ENCODE measurements at regions not wholly inside any gene's neighbourhood (a gene's known extent, or its start where the extent isn't known, plus 50 kb on each side); places are given as distances from the start of the nearest gene placed in this dataset.
A peak's percentile ranks its signal among the peaks of the same experiment; 100 is the strongest.

- no peak for FAIRE-seq
- DNase-seq (ENCODE audit: insufficient read length, low spot score) = no peak
Measured at GRCh38 chr10:107481224-107481623, 316.7 kb upstream of the SORCS1 start.

GRCh38 chr10:107480781-107481180 lies 316.3 kb upstream of the SORCS1 start:
- no peak for DNase-seq (ENCODE audit: insufficient read length, low spot score)
- no peak for FAIRE-seq

GRCh38 chr10:107477266-107477665 lies 312.8 kb upstream of the SORCS1 start:
- DNase-seq (ENCODE audit: insufficient read length, low spot score) (no peak), FAIRE-seq (no peak)

GRCh38 chr10:107476408-107476807 lies 311.9 kb upstream of the SORCS1 start:
- DNase-seq (ENCODE audit: insufficient read length, low spot score) = no peak
- no peak for FAIRE-seq

GRCh38 chr10:107474650-107475049 lies 310.1 kb upstream of the SORCS1 start:
- DNase-seq (ENCODE audit: insufficient read length, low spot score) (no peak), FAIRE-seq (no peak)

GRCh38 chr10:107473225-107473624 lies 308.7 kb upstream of the SORCS1 start:
- DNase-seq (ENCODE audit: insufficient read length, low spot score) = no peak
- FAIRE-seq = no peak

GRCh38 chr10:107471911-107472310 lies 307.4 kb upstream of the SORCS1 start:
- no peak for FAIRE-seq

GRCh38 chr10:107453561-107453960 lies 289.1 kb upstream of the SORCS1 start:
- no peak for DNase-seq (ENCODE audit: insufficient read length, low spot score)
- no peak for FAIRE-seq

More at GRCh38 chr10:107471911-107472310, 307.4 kb upstream of the SORCS1 start:
- no peak for DNase-seq (ENCODE audit: insufficient read length, low spot score)

- no peak for DNase-seq (ENCODE audit: insufficient read length, low spot score)
- FAIRE-seq = no peak
Measured at GRCh38 chr10:107451047-107451446, 286.5 kb upstream of the SORCS1 start.

GRCh38 chr10:107450056-107450455 lies 285.6 kb upstream of the SORCS1 start:
- FAIRE-seq = peak; percentile 42
- DNase-seq (ENCODE audit: insufficient read length, low spot score) = no peak

GRCh38 chr10:107444443-107444842 lies 279.9 kb upstream of the SORCS1 start:
- FAIRE-seq = no peak
- DNase-seq (ENCODE audit: insufficient read length, low spot score) = no peak

GRCh38 chr10:107443813-107444212 lies 279.3 kb upstream of the SORCS1 start:
- DNase-seq (ENCODE audit: insufficient read length, low spot score) (no peak), FAIRE-seq (peak; percentile 75)

- FAIRE-seq (no peak), DNase-seq (ENCODE audit: insufficient read length, low spot score) (no peak)
Measured at GRCh38 chr10:107443326-107443725, 278.8 kb upstream of the SORCS1 start.

GRCh38 chr10:107442035-107442505 lies 277.6 kb upstream of the SORCS1 start:
- DNase-seq (ENCODE audit: insufficient read length, low spot score) = no peak
- FAIRE-seq = peak; percentile 87

- FAIRE-seq (no peak), DNase-seq (ENCODE audit: insufficient read length, low spot score) (no peak)
Measured at GRCh38 chr10:107440741-107441140, 276.2 kb upstream of the SORCS1 start.

GRCh38 chr10:107437921-107438320 lies 273.4 kb upstream of the SORCS1 start:
- DNase-seq (ENCODE audit: insufficient read length, low spot score) (no peak), FAIRE-seq (no peak)

- peak; percentile 84 for FAIRE-seq
- DNase-seq (ENCODE audit: insufficient read length, low spot score) = no peak
Measured at GRCh38 chr10:107436568-107436967, 272.1 kb upstream of the SORCS1 start.

GRCh38 chr10:107434854-107435253 lies 270.3 kb upstream of the SORCS1 start:
- FAIRE-seq (peak; percentile 26), DNase-seq (ENCODE audit: insufficient read length, low spot score) (no peak)

- no peak for DNase-seq (ENCODE audit: insufficient read length, low spot score)
- peak; percentile 40 for FAIRE-seq
Measured at GRCh38 chr10:107434201-107434600, 269.7 kb upstream of the SORCS1 start.

GRCh38 chr10:107433605-107434004 lies 269.1 kb upstream of the SORCS1 start:
- FAIRE-seq (no peak), DNase-seq (ENCODE audit: insufficient read length, low spot score) (no peak)

- FAIRE-seq = no peak
Measured at GRCh38 chr10:107430446-107430845, 265.9 kb upstream of the SORCS1 start.

GRCh38 chr10:107427016-107427415 lies 262.5 kb upstream of the SORCS1 start:
- DNase-seq (ENCODE audit: insufficient read length, low spot score) (no peak), FAIRE-seq (no peak)

More at GRCh38 chr10:107430446-107430845, 265.9 kb upstream of the SORCS1 start:
- DNase-seq (ENCODE audit: insufficient read length, low spot score) = no peak

GRCh38 chr10:107425931-107426553 lies 261.5 kb upstream of the SORCS1 start:
- DNase-seq (ENCODE audit: insufficient read length, low spot score) (no peak), FAIRE-seq (peak; percentile 28)

All from GM19239 (cell line).